HEK293 (cell line): ENCODE measurements at regions not wholly inside any gene's neighbourhood (a gene's known extent, or its start where the extent isn't known, plus 50 kb on each side); places are given as distances from the start of the nearest gene placed in this dataset.

Experiments
- CTCF ChIA-PET: fragments of 350-600 bp; formaldehyde crosslinking; extraction: SDS; loops from one replicate; lab custom pipeline; 2021; ENCODE audit warnings: antibody characterized with exemption; lab: Yijun Ruan, JAX
- POLR2A ChIA-PET: fragments of 300-600 bp; formaldehyde crosslinking; extraction: SDS; loops from one replicate; lab custom pipeline; 2020; ENCODE audit warnings: antibody characterized with exemption, inconsistent platforms; lab: Yijun Ruan, JAX
- H3K27ac ChIP-seq: fragments of 200-500 bp; sonication (Bioruptor generic); 2 replicates; pipeline ENCODE4 v1.5.1; 2014; ENCODE audit warnings: low read depth, low read length, control low read depth, inconsistent platforms; ENCODE audit errors: extremely low read depth
- H3K36me3 ChIP-seq, 2 experiments: fragments of 200-500 bp in 1 of 2; sonication (Bioruptor generic) in 1 of 2; 1 replicate in 1 of 2; 2 replicates in 1 of 2; pipeline ENCODE4 v1.5.1; 2014 to 2017; ENCODE audit warnings: inconsistent platforms in 2 of 2, low read length in 2 of 2; ENCODE audit not compliant: control insufficient read depth in 2 of 2, insufficient read depth in 1 of 2
- H3K4me1 ChIP-seq: fragments of 200-500 bp; sonication (Bioruptor generic); 2 replicates; pipeline ENCODE4 v1.5.1; 2014; ENCODE audit warnings: mild to moderate bottlenecking, low read length, inconsistent platforms; ENCODE audit not compliant: control insufficient read depth, insufficient read depth
- H3K4me3 ChIP-seq: 2 replicates; pipeline ENCODE4 v1.5.1; 2011; ENCODE audit warnings: low read depth, mild to moderate bottlenecking, control low read depth, low read length, moderate library complexity
- H3K9me3 ChIP-seq: fragments of 200-500 bp; sonication (Bioruptor generic); 2 replicates; pipeline ENCODE4 v1.5.1; 2014; ENCODE audit warnings: low read depth, low read length, inconsistent platforms; ENCODE audit not compliant: control insufficient read depth, insufficient read depth
- GLI4 ChIP-seq: fragments of 450-650 bp; formaldehyde crosslinking; IDR thresholded peaks from 2 replicates; pipeline ENCODE4 v1.5.1; 2016; ENCODE audit warnings: missing biosample characterization, missing genetic modification characterization
- KLF10 ChIP-seq: fragments of 450-650 bp; IDR thresholded peaks from 2 replicates; pipeline ENCODE4 v1.5.1; 2018; ENCODE audit warnings: missing biosample characterization, mild to moderate bottlenecking, missing genetic modification characterization
- ZNF133 ChIP-seq: fragments of 450-650 bp; formaldehyde crosslinking; IDR thresholded peaks from 2 replicates; pipeline ENCODE4 v1.5.1; 2016; ENCODE audit warnings: missing biosample characterization, missing genetic modification characterization
- ZNF174 ChIP-seq: fragments of 450-650 bp; formaldehyde crosslinking; IDR thresholded peaks from 2 replicates; pipeline ENCODE4 v1.5.0; 2017; ENCODE audit warnings: missing biosample characterization, mild to moderate bottlenecking, missing genetic modification characterization
- ZNF184 ChIP-seq: fragments of 450-650 bp; IDR thresholded peaks from 2 replicates; pipeline ENCODE4 v1.5.1; 2018; ENCODE audit warnings: missing biosample characterization, mild to moderate bottlenecking, missing genetic modification characterization
- ZNF23 ChIP-seq: fragments of 450-650 bp; formaldehyde crosslinking; IDR thresholded peaks from 2 replicates; pipeline ENCODE4 v1.5.1; 2016; ENCODE audit warnings: missing biosample characterization, missing genetic modification characterization, borderline replicate concordance
- ZNF302 ChIP-seq: fragments of 450-650 bp; formaldehyde crosslinking; IDR thresholded peaks from 2 replicates; pipeline ENCODE4 v1.5.1; 2016; ENCODE audit warnings: missing biosample characterization, missing genetic modification characterization, low read depth
- ZNF341 ChIP-seq: fragments of 450-650 bp; formaldehyde crosslinking; IDR thresholded peaks from 2 replicates; pipeline ENCODE4; 2016; ENCODE audit warnings: low read depth, missing biosample characterization, missing genetic modification characterization
- ZNF510 ChIP-seq: fragments of 450-650 bp; formaldehyde crosslinking; IDR thresholded peaks from 2 replicates; pipeline ENCODE4 v1.5.1; 2018; ENCODE audit warnings: mild to moderate bottlenecking, missing genetic modification characterization, missing biosample characterization; ENCODE audit not compliant: insufficient replicate concordance
- ZNF521 ChIP-seq: fragments of 450-650 bp; formaldehyde crosslinking; IDR thresholded peaks from 2 replicates; pipeline ENCODE4 v1.5.1; 2017; ENCODE audit warnings: missing biosample characterization, mild to moderate bottlenecking, missing genetic modification characterization
- ZNF660 ChIP-seq: fragments of 450-650 bp; IDR thresholded peaks from 2 replicates; pipeline ENCODE4 v1.5.1; 2018; ENCODE audit warnings: missing biosample characterization, mild to moderate bottlenecking, missing genetic modification characterization
- ZNF830 ChIP-seq: fragments of 450-650 bp; IDR thresholded peaks from 2 replicates; pipeline ENCODE4 v1.5.0; 2018; ENCODE audit warnings: missing biosample characterization, missing genetic modification characterization, low read depth, mild to moderate bottlenecking, moderate library complexity
- ZXDB ChIP-seq: fragments of 450-650 bp; formaldehyde crosslinking; IDR thresholded peaks from 2 replicates; pipeline ENCODE4 v1.5.1; 2016; ENCODE audit warnings: missing biosample characterization, missing genetic modification characterization
- TF ChIP-seq, protein P1 (sequence below): fragments of 450-650 bp; formaldehyde crosslinking; IDR thresholded peaks from 2 replicates; pipeline ENCODE4 v1.5.1; 2017; ENCODE audit warnings: missing biosample characterization, missing genetic modification characterization
- TF ChIP-seq, protein P2 (sequence below): fragments of 450-650 bp; formaldehyde crosslinking; IDR thresholded peaks from 2 replicates; pipeline ENCODE4 v1.5.1; 2016; ENCODE audit warnings: missing biosample characterization, missing genetic modification characterization
- TF ChIP-seq, protein P3 (sequence below): fragments of 450-650 bp; formaldehyde crosslinking; IDR thresholded peaks from 2 replicates; pipeline ENCODE4 v1.5.1; 2016; ENCODE audit warnings: missing biosample characterization, missing genetic modification characterization

DNA sequence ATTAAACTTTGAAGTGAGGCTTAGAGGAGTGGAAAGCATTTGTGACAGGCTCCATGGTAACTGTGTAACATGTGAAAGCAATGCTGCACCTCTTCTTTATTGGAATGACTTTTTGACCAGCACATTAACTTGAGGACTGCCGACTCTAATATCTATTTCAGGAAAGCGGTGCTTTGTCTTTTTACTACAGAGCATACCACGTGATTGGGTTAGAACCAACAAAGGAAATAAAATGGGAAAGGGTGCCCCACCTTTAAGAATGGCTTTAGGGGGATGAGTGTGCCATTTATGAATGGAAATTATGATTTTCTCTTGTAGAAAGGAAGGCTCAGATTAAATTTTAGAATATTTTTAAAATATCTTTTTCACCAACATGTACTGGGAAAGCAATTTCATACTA lies 57.3 kb upstream of the VPREB1 start:
- Histone ChIP-seq H3K4me3 (no peak overlapping the region), H3K9me3 (no peaks in the 10 kb centered on the region), H3K4me1 (no peaks in the 10 kb centered on the region), H3K27ac (no peak overlapping the region), H3K36me3 (no peaks in the 10 kb centered on the region)
- ChIA-PET POLR2A (no interaction called here), CTCF (interaction anchor here (9.6 kb wide), 1 partner anchor 9 kb away, joined by 76 read pairs; no protein-coding TSS in a partner anchor)
- TF ChIP-seq KLF10 (tag by site-specific recombination) (no peak), ZNF184 (tag by site-specific recombination) (no peak), ZNF521 (tag by site-specific recombination) (no peak)

DNA sequence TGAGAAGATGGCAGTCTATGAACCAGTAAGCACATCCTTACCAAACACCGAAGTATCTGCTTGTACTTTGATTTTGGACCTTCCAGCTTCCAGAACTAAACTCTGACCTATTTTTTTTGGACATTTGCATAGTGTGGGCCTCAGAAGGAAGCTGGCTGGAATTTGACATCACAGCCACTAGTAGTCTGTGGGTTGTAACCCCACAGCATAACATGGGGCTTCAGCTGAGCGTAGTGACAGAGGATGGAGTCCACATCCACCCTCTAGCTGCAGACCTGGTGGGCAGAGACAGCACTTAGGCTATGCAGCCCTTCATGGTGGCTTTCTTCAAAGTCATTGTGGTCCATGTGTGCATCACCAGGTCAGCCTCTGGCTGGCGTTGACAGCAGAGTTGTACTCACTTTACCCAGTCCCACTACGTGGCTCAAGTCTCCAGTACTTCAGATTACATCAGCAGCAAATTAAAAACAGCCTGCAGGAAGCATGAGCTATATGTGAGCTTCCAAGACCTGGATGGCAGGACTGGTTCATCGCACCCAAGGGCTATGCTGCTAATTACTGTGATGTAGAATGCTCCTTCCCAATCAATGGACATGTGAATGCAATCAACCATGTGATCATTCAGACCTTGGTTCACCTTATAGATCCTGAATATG lies 58.6 kb upstream of the VPREB1 start:
- TF ChIP-seq ZNF660 (tag by site-specific recombination): no peak
- no peak for TF ChIP-seq ZNF302 (tag by site-specific recombination)
- no peak for TF ChIP-seq ZNF184 (tag by site-specific recombination)
- TF ChIP-seq ZXDB (tag by site-specific recombination): no peak
- TF ChIP-seq, protein P1, sequence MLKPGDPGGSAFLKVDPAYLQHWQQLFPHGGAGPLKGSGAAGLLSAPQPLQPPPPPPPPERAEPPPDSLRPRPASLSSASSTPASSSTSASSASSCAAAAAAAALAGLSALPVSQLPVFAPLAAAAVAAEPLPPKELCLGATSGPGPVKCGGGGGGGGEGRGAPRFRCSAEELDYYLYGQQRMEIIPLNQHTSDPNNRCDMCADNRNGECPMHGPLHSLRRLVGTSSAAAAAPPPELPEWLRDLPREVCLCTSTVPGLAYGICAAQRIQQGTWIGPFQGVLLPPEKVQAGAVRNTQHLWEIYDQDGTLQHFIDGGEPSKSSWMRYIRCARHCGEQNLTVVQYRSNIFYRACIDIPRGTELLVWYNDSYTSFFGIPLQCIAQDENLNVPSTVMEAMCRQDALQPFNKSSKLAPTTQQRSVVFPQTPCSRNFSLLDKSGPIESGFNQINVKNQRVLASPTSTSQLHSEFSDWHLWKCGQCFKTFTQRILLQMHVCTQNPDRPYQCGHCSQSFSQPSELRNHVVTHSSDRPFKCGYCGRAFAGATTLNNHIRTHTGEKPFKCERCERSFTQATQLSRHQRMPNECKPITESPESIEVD: no peak
- no peak for TF ChIP-seq ZNF510 (tag by site-specific recombination)
- no peak for TF ChIP-seq ZNF341 (tag by site-specific recombination)
- TF ChIP-seq, protein P2, sequence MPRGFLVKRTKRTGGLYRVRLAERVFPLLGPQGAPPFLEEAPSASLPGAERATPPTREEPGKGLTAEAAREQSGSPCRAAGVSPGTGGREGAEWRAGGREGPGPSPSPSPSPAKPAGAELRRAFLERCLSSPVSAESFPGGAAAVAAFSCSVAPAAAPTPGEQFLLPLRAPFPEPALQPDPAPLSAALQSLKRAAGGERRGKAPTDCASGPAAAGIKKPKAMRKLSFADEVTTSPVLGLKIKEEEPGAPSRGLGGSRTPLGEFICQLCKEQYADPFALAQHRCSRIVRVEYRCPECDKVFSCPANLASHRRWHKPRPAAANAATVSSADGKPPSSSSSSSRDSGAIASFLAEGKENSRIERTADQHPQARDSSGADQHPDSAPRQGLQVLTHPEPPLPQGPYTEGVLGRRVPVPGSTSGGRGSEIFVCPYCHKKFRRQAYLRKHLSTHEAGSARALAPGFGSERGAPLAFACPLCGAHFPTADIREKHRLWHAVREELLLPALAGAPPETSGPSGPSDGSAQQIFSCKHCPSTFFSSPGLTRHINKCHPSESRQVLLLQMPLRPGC (tag by site-specific recombination): no peak
- TF ChIP-seq ZNF23 (tag by site-specific recombination): no peak
- TF ChIP-seq, protein P3, sequence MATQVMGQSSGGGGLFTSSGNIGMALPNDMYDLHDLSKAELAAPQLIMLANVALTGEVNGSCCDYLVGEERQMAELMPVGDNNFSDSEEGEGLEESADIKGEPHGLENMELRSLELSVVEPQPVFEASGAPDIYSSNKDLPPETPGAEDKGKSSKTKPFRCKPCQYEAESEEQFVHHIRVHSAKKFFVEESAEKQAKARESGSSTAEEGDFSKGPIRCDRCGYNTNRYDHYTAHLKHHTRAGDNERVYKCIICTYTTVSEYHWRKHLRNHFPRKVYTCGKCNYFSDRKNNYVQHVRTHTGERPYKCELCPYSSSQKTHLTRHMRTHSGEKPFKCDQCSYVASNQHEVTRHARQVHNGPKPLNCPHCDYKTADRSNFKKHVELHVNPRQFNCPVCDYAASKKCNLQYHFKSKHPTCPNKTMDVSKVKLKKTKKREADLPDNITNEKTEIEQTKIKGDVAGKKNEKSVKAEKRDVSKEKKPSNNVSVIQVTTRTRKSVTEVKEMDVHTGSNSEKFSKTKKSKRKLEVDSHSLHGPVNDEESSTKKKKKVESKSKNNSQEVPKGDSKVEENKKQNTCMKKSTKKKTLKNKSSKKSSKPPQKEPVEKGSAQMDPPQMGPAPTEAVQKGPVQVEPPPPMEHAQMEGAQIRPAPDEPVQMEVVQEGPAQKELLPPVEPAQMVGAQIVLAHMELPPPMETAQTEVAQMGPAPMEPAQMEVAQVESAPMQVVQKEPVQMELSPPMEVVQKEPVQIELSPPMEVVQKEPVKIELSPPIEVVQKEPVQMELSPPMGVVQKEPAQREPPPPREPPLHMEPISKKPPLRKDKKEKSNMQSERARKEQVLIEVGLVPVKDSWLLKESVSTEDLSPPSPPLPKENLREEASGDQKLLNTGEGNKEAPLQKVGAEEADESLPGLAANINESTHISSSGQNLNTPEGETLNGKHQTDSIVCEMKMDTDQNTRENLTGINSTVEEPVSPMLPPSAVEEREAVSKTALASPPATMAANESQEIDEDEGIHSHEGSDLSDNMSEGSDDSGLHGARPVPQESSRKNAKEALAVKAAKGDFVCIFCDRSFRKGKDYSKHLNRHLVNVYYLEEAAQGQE (tag by site-specific recombination): no peak
- TF ChIP-seq ZNF133: no peak
- TF ChIP-seq ZNF174 (tag by site-specific recombination): no peak
- TF ChIP-seq GLI4 (tag by site-specific recombination): no peak
- TF ChIP-seq ZNF830: no peak
- Histone ChIP-seq H3K4me3 (no peak overlapping the region), H3K36me3 (no peaks in the 10 kb centered on the region), H3K27ac (no peak overlapping the region), H3K9me3 (no peaks in the 10 kb centered on the region), H3K4me1 (no peaks in the 10 kb centered on the region)
- ChIA-PET POLR2A (no interaction called here), CTCF (interaction anchor here (0.5 to 9.6 kb wide), 9 partner anchors 10 to 666 kb away, joined by 3 to 76 read pairs (median 4); no protein-coding TSS in a partner anchor)
